ENCODE measurements at regions not wholly inside any gene's neighbourhood (a gene's known extent, or its start where the extent isn't known, plus 50 kb on each side); places are given as distances from the start of the nearest gene placed in this dataset.

DNA sequence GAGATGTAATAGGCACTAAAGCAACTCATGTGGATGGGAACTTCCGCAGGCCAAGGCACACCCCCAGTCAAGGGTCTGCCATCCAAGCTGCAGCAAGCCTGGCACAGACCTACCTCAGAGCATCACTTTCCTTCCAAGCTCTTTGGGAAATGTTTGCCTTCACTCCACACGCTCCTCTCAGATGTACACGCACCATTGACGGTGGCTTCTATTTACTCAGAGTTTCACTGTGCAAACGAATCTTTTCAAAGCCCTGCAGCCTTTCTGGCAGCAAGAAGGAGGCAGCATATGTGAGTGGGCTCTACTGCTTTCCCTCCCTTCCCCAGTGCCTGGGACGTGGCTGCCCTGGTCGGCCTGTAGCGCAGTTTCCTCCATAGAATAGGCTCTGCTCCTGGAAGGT is 60.9 kb upstream of the USP47 start:
- DNase-seq (ENCODE audit: low read depth, low spot score) (no peak), FAIRE-seq (no peak)
- H3K27me3 ChIP-seq (ENCODE audit: control insufficient read depth, extremely low read depth, insufficient read depth, low read length), result peaks cover 4% of the 10 kb centered on the region

GRCh38 chr11:11779975-11780374 is 61.8 kb upstream of the USP47 start:
- Histone ChIP-seq H3K4me2 (ENCODE audit: control insufficient read depth, extremely low read depth, insufficient read depth, low read depth, low read length) (no peak overlapping the region), H3K4me1 (ENCODE audit: control insufficient read depth, extremely low read depth, insufficient read depth, low read length) (peaks cover 9% of the 10 kb centered on the region), H3K27ac (ENCODE audit: control insufficient read depth, insufficient read depth, low read length) (no peak overlapping the region), H2AFZ (ENCODE audit: control insufficient read depth, low read length) (no peak overlapping the region), H4K20me1 (ENCODE audit: control insufficient read depth, extremely low read depth, insufficient read depth, low read length) (no peaks in the 10 kb centered on the region), H3K9me1 (ENCODE audit: control insufficient read depth, extremely low read depth, insufficient read depth, low read length) (no peaks in the 10 kb centered on the region), H3K27me3 (ENCODE audit: control insufficient read depth, extremely low read depth, insufficient read depth, low read length) (peaks cover 8% of the 10 kb centered on the region), H3K4me3 (ENCODE audit: control insufficient read depth in 2 of 3, extremely low read depth in 1 of 3, insufficient read depth in 2 of 3, low read depth in 1 of 3, low read length in 3 of 3) (no peak overlapping the region), H3K9me3 (ENCODE audit: control insufficient read depth, low read depth, low read length) (no peaks in the 10 kb centered on the region), H3K79me2 (ENCODE audit: control insufficient read depth, insufficient read depth, low read length) (no peaks in the 10 kb centered on the region), H3K9ac (ENCODE audit: control insufficient read depth, extremely low read depth, insufficient read depth, low read length) (no peak overlapping the region), H3K36me3 (ENCODE audit: control insufficient read depth in 2 of 2, extremely low read depth in 1 of 2, insufficient read depth in 2 of 2, low read length in 2 of 2) (no peaks in the 10 kb centered on the region)
- no peak for TF ChIP-seq EZH2 (IDR thresholded peaks at IDR 0.05; ENCODE audit: low read length)
- FAIRE-seq, result no peak
- no peak for DNase-seq (ENCODE audit: low read depth, low spot score)
- dilution Hi-C loops (cut with MboI; ENCODE audit: extremely low pct_ligation_motif_present, low sequenced_read_pairs), result no loop called here

More for the DNA sequence above, 60.9 kb upstream of the USP47 start:
- Histone ChIP-seq H3K36me3 (ENCODE audit: control insufficient read depth in 2 of 2, extremely low read depth in 1 of 2, insufficient read depth in 2 of 2, low read length in 2 of 2) (no peaks in the 10 kb centered on the region), H3K9ac (ENCODE audit: control insufficient read depth, extremely low read depth, insufficient read depth, low read length) (no peak overlapping the region), H3K4me1 (ENCODE audit: control insufficient read depth, extremely low read depth, insufficient read depth, low read length) (peaks cover 9% of the 10 kb centered on the region), H3K79me2 (ENCODE audit: control insufficient read depth, insufficient read depth, low read length) (no peaks in the 10 kb centered on the region), H3K4me3 (ENCODE audit: control insufficient read depth in 2 of 3, extremely low read depth in 1 of 3, insufficient read depth in 2 of 3, low read depth in 1 of 3, low read length in 3 of 3) (no peak overlapping the region), H3K9me1 (ENCODE audit: control insufficient read depth, extremely low read depth, insufficient read depth, low read length) (no peaks in the 10 kb centered on the region), H3K9me3 (ENCODE audit: control insufficient read depth, low read depth, low read length) (no peaks in the 10 kb centered on the region), H4K20me1 (ENCODE audit: control insufficient read depth, extremely low read depth, insufficient read depth, low read length) (no peaks in the 10 kb centered on the region), H3K4me2 (ENCODE audit: control insufficient read depth, extremely low read depth, insufficient read depth, low read depth, low read length) (no peak overlapping the region), H2AFZ (ENCODE audit: control insufficient read depth, low read length) (no peak overlapping the region), H3K27ac (ENCODE audit: control insufficient read depth, insufficient read depth, low read length) (no peak overlapping the region)
- TF ChIP-seq CTCF (optimal IDR thresholded peaks at IDR 0.05 in 1 of 3, IDR thresholded peaks at IDR 0.05 in 1 of 3, conservative IDR thresholded peaks at IDR 0.05 in 1 of 3; ENCODE audit: extremely low read depth in 1 of 3, insufficient read depth in 2 of 3, low read length in 3 of 3) (no peak), EZH2 (IDR thresholded peaks at IDR 0.05; ENCODE audit: low read length) (no peak)
- dilution Hi-C loops (cut with MboI; ENCODE audit: extremely low pct_ligation_motif_present, low sequenced_read_pairs), result no loop called here

DNA sequence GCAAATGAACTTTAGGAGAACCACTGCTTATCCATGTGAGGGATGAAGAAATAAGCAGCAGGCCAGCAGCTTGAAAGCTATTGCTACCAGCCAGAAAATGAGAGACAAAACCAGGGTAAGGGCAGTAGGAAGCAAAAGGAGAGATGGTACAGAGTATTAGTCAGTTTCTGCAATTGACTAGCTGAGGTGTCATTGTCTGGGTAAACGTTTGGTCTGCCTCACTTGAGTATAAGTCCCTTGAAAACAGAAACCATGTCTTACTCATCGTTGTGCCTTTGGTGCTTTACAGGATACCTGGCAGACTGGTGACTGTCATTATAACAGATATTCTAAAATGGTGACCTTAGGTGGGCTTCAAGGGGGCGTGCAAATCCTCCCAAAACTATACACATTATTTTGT is 63.9 kb upstream of the USP47 start:
- Histone ChIP-seq H4K20me1 (ENCODE audit: control insufficient read depth, extremely low read depth, insufficient read depth, low read length) (no peaks in the 10 kb centered on the region), H3K27me3 (ENCODE audit: control insufficient read depth, extremely low read depth, insufficient read depth, low read length) (peaks cover 8% of the 10 kb centered on the region), H3K4me3 (ENCODE audit: control insufficient read depth in 2 of 3, extremely low read depth in 1 of 3, insufficient read depth in 2 of 3, low read depth in 1 of 3, low read length in 3 of 3) (no peak overlapping the region), H3K9me1 (ENCODE audit: control insufficient read depth, extremely low read depth, insufficient read depth, low read length) (no peaks in the 10 kb centered on the region), H3K27ac (ENCODE audit: control insufficient read depth, insufficient read depth, low read length) (no peak overlapping the region), H3K36me3 (ENCODE audit: control insufficient read depth in 2 of 2, extremely low read depth in 1 of 2, insufficient read depth in 2 of 2, low read length in 2 of 2) (no peaks in the 10 kb centered on the region), H3K79me2 (ENCODE audit: control insufficient read depth, insufficient read depth, low read length) (no peaks in the 10 kb centered on the region), H3K9ac (ENCODE audit: control insufficient read depth, extremely low read depth, insufficient read depth, low read length) (no peak overlapping the region), H3K9me3 (ENCODE audit: control insufficient read depth, low read depth, low read length) (no peaks in the 10 kb centered on the region), H3K4me1 (ENCODE audit: control insufficient read depth, extremely low read depth, insufficient read depth, low read length) (peaks cover 8% of the 10 kb centered on the region), H2AFZ (ENCODE audit: control insufficient read depth, low read length) (no peak overlapping the region), H3K4me2 (ENCODE audit: control insufficient read depth, extremely low read depth, insufficient read depth, low read depth, low read length) (no peak overlapping the region)
- DNase-seq (ENCODE audit: low read depth, low spot score) (no peak), FAIRE-seq (no peak)
- TF ChIP-seq EZH2 (IDR thresholded peaks at IDR 0.05; ENCODE audit: low read length) (no peak), CTCF (optimal IDR thresholded peaks at IDR 0.05 in 1 of 3, IDR thresholded peaks at IDR 0.05 in 1 of 3, conservative IDR thresholded peaks at IDR 0.05 in 1 of 3; ENCODE audit: extremely low read depth in 1 of 3, insufficient read depth in 2 of 3, low read length in 3 of 3) (no peak)
- dilution Hi-C loops (cut with MboI; ENCODE audit: extremely low pct_ligation_motif_present, low sequenced_read_pairs), result no loop called here
